ENCODE measurements at regions not wholly inside any gene's neighbourhood (a gene's known extent, or its start where the extent isn't known, plus 50 kb on each side); places are given as distances from the start of the nearest gene placed in this dataset.

DNA sequence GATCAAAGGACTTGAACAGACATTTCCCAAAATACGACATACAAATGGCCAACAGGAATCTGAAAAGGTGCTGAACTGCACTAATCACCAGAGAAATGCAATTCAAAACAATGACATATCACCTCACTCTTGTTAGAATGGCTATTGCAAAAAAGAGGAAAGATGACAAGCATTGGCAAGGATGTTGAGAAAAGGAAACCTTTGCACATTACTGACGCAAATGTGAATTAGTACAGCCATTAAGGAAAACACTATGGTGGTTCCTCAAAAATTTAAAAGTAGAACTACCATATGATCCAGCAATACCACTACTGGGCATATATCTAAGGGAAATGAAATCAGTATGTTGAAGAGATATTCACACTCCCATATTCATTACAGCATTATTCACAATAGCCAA lies 57.7 kb upstream of the ASPRV1 start:
- no peak for DNase-seq
- Histone ChIP-seq H3K9me3 (ENCODE audit: severe bottlenecking) (peaks cover 6% of the 10 kb centered on the region), H3K27me3 (ENCODE audit: insufficient read depth, low read depth, severe bottlenecking) (no peaks in the 10 kb centered on the region), H3K4me3 (ENCODE audit: low read depth, low read length) (no peak overlapping the region), H3K36me3 (peaks cover 43% of the 10 kb centered on the region), H3K27ac (no peak overlapping the region)
- TF ChIP-seq, protein P1, sequence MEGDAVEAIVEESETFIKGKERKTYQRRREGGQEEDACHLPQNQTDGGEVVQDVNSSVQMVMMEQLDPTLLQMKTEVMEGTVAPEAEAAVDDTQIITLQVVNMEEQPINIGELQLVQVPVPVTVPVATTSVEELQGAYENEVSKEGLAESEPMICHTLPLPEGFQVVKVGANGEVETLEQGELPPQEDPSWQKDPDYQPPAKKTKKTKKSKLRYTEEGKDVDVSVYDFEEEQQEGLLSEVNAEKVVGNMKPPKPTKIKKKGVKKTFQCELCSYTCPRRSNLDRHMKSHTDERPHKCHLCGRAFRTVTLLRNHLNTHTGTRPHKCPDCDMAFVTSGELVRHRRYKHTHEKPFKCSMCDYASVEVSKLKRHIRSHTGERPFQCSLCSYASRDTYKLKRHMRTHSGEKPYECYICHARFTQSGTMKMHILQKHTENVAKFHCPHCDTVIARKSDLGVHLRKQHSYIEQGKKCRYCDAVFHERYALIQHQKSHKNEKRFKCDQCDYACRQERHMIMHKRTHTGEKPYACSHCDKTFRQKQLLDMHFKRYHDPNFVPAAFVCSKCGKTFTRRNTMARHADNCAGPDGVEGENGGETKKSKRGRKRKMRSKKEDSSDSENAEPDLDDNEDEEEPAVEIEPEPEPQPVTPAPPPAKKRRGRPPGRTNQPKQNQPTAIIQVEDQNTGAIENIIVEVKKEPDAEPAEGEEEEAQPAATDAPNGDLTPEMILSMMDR (IDR thresholded peaks at IDR 0.05; ENCODE audit: low read depth, low read length), result no peak

DNA sequence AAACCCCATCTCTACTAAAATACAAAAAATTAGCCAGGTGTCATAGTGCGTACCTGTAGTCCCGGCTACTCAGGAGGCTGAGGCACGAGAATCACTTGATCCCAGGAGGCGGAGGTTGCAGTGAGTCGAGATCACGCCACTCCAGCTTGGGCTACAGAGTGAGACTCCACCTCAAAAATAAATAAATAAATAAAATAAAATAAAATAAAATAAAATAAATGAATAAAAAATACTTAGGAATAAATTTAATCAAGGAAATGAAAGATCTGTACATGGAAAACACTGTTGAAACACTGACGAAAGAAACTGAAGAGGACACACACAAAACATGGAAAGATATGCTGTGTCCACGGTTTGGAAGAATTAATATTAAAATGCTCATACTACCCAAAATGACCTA lies 56.5 kb upstream of the ASPRV1 start:
- no peak overlapping the region for H3K4me3 ChIP-seq (ENCODE audit: low read depth, low read length)
- H3K27me3 ChIP-seq (ENCODE audit: insufficient read depth, low read depth, severe bottlenecking), result no peaks in the 10 kb centered on the region
- DNase-seq, result no peak
- peaks cover 43% of the 10 kb centered on the region for H3K36me3 ChIP-seq
- peaks cover 6% of the 10 kb centered on the region for H3K9me3 ChIP-seq (ENCODE audit: severe bottlenecking)
- TF ChIP-seq, protein P1 (IDR thresholded peaks at IDR 0.05; ENCODE audit: low read depth, low read length), result no peak
- H3K27ac ChIP-seq, result no peak overlapping the region

DNA sequence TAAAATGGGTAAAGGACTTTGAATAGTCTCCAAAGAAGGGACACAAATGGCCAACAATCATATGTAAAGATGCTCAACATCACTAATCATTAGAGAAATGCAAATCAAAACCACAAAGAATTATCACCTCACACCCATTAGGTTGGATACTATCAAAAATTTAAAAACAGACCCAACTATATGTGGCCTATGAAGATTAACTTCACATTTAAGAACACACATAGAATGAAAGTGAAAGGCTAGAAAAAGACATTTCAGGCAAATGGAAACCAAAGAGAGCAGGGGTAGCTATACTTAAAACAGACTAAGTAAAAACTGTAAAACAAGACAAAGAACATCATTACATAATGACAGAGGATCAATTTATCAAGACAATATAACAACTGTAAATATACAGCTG lies 53.5 kb upstream of the ASPRV1 start:
- no peak for DNase-seq
- H3K36me3 ChIP-seq, result peaks cover 39% of the 10 kb centered on the region

DNA sequence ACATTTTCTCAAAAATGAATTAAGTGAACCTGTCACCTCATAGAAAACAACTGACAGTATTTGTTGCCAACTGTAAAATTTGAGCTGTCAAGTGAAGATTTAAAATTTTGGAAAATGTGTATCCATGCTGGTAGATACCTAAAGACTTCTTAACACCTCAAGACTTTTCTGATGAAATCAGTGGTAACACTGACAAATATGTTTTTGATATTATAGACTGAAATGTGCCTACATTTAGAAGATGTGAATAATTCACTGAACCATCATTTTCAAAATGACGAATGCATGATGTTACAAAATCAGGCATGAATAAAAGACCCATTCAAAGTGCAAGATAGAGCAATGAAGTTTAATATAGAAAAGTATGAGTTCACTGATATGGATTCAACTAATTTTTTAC lies 51.5 kb upstream of the ASPRV1 start:
- Histone ChIP-seq H3K9me3 (ENCODE audit: severe bottlenecking) (no peaks in the 10 kb centered on the region), H3K4me3 (ENCODE audit: low read depth, low read length) (no peak overlapping the region), H3K27me3 (ENCODE audit: insufficient read depth, low read depth, severe bottlenecking) (no peaks in the 10 kb centered on the region), H3K36me3 (peaks cover 26% of the 10 kb centered on the region), H3K27ac (no peak overlapping the region)
- DNase-seq, result no peak
- TF ChIP-seq, protein P1 (IDR thresholded peaks at IDR 0.05; ENCODE audit: low read depth, low read length), result no peak

More for the DNA sequence above, 53.5 kb upstream of the ASPRV1 start:
- TF ChIP-seq, protein P1 (IDR thresholded peaks at IDR 0.05; ENCODE audit: low read depth, low read length), result no peak
- peaks cover 6% of the 10 kb centered on the region for H3K9me3 ChIP-seq (ENCODE audit: severe bottlenecking)
- no peaks in the 10 kb centered on the region for H3K27me3 ChIP-seq (ENCODE audit: insufficient read depth, low read depth, severe bottlenecking)
- no peak overlapping the region for H3K27ac ChIP-seq
- H3K4me3 ChIP-seq (ENCODE audit: low read depth, low read length), result no peak overlapping the region

DNA sequence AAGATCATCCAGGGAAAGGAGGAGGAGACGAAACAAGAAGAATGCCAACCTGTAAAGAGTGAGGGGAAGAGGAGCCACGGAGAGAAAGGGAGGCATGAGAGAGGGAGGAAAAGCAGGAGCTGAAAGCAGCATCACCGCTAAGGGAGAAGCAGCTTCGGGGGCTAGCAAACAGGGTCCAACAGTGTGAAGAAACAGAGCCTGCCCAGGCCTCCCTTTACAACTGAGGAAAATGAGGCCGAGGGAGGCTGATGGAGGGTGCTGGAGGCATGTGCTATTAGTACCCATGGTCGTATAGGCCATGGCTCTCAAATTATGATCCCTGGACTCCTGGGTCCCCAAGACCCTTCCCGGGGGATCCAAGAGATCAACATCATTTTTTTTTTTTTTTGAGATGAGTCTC lies 50.4 kb upstream of the ASPRV1 start:
- no peak overlapping the region for H3K27ac ChIP-seq
- no peak for DNase-seq
- no peaks in the 10 kb centered on the region for H3K27me3 ChIP-seq (ENCODE audit: insufficient read depth, low read depth, severe bottlenecking)
- peaks cover 16% of the 10 kb centered on the region for H3K36me3 ChIP-seq
- no peaks in the 10 kb centered on the region for H3K9me3 ChIP-seq (ENCODE audit: severe bottlenecking)
- TF ChIP-seq, protein P1 (IDR thresholded peaks at IDR 0.05; ENCODE audit: low read depth, low read length), result no peak
- H3K4me3 ChIP-seq (ENCODE audit: low read depth, low read length), result no peak overlapping the region

DNA sequence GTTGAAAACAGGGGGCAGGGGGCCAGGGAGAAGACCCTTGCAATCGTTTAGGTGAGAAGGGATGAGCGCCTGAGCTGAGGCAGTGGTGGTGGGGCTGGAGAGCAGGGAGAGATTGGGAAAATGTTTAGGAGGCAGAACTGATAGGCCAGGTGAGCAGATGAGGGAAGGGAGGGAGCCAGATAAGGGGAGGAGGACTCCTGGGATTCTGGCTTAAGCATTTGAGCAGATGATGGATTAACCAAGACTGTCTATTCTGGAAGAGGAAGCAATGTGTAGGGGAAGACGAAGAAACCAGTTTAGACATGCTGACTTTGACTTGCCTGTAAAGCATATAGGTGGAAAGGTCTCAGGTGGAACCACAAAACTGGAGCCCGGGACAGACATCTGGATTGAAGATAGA lies 49.9 kb upstream of the ASPRV1 start:
- no peak for DNase-seq

More for the DNA sequence above, 49.9 kb upstream of the ASPRV1 start:
- Histone ChIP-seq H3K27ac (no peak overlapping the region), H3K4me3 (ENCODE audit: low read depth, low read length) (no peak overlapping the region), H3K27me3 (ENCODE audit: insufficient read depth, low read depth, severe bottlenecking) (no peaks in the 10 kb centered on the region), H3K9me3 (ENCODE audit: severe bottlenecking) (no peaks in the 10 kb centered on the region), H3K36me3 (peaks cover 12% of the 10 kb centered on the region)
- TF ChIP-seq, protein P1 (IDR thresholded peaks at IDR 0.05; ENCODE audit: low read depth, low read length), result no peak

Measured in WERI-Rb-1 (cell line).